HG03354 (cell line): ENCODE measurements at regions not wholly inside any gene's neighbourhood (a gene's known extent, or its start where the extent isn't known, plus 50 kb on each side); places are given as distances from the start of the nearest gene placed in this dataset.

Experiments
- ATAC-seq: cut with Tn5 transposase; IDR thresholded peaks from one replicate; pipeline ENCODE4 v1.9.1; 2021; ENCODE audit warnings: mild to moderate bottlenecking; ENCODE audit not compliant: unreplicated experiment, poor library complexity, severe bottlenecking

DNA sequence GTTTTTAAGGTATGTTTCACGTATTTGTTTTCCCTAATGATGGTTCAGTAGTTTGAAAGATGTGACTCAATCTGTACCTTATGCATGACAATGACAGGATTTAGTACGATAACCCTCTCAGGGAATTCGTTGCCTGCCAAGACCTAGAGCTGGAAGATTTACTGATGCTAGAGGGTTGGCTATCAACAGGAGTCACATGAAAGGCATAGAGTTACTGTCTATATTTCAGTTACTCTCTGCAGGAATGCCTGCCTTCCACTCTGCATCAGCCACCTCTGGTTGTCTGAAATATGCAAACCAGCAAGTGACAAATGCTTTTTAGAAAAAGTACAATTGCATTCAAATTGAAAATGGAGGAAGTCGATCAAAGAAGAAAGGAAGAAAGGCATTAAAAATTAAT lies 276.3 kb upstream of the RAG2 start:
- ATAC-seq = no peak

DNA sequence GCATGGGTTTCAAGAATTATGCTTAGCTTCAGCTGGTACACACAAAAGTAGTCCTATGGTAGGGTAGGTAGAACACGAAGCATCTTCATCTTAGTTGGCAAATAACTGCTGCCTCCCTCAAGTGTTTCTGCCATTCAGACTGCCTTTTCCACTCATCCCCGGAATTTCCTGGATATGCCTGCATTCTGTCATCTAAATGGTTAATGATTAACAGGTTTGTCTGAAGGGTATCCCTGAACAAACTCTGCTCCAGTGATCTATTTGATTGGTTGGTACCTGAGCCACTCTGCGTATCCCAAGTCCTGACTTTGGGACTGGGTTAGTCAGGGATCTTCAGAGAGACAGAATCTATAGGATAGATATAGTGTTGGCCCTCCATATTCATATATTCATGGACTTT lies 272.3 kb upstream of the RAG2 start:
- no peak for ATAC-seq

DNA sequence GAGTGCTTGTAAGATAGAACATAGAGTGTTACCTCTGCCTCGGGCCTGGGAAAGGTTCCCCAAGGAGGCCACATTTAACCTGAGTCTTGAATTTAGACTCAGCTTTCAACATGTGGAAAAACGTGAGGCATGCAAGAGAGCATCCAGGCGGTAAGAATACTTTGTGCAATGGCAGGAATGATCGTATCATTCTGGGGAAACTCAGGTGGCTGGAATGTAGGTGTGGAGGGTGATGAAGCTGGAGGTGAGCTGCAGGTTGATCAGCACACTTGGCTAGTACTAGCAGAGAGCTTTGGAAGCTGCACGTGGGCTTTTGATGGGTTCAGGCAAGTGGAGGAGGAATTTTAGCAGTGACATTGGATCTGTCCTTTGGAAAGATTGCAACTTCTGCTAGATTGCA lies 270.3 kb upstream of the RAG2 start:
- ATAC-seq = no peak

DNA sequence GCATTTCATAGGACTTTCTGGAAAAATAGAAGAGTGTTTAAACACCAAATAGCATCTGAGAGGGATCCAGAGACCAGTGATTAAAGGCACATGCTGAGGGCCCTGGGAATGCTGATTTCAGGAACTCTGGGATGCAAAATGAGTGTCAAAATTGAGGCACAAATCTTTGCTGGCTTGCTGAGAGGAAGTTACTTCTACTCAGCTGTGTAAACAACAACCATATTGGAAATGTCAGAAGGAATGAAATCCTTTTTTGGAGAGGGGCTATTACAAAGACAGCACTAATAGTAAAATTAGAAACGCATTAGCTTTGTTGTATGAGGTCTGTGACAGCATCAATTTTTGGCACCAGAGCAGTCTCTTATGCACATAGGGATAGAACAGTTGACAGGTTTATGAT lies 267.8 kb upstream of the RAG2 start:
- ATAC-seq = no peak

DNA sequence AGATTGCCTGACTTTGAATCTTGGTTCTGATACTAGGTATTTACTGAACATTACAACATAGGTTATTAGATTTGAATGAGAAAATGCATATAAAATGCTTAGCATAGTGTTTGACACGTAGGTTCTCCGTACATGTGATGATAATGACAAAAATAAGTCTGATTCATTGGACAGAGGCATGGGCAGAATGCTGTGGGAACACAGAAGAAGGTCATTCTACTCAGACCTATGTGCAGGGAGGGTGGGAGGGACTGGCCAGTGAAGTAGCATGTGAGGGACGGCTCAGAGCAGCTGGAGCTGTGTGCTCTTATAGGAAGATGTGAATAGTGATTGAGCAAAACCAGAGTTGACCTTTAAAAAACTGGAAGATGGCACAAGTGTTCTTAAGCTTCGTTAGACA lies 256.8 kb upstream of the RAG2 start:
- ATAC-seq = no peak

DNA sequence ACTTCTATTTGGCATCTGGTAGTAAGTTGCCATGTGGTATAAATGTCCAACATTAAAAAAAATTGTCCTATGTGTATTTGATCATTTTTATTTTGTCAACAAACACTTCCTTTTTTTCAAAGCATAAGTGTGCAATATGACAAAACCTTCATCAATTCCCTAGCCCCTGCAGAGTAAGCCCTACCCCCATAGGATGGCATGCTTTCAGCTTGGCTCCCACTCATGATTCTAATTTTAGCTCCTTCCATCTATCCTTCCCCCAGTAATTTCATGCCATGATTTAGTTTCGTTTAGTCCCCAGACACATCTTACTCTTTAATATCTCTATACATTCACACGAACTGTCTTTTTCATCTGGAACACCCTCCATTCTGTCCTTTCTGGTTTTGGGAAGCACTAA lies 250.6 kb upstream of the RAG2 start:
- ATAC-seq = no peak

DNA sequence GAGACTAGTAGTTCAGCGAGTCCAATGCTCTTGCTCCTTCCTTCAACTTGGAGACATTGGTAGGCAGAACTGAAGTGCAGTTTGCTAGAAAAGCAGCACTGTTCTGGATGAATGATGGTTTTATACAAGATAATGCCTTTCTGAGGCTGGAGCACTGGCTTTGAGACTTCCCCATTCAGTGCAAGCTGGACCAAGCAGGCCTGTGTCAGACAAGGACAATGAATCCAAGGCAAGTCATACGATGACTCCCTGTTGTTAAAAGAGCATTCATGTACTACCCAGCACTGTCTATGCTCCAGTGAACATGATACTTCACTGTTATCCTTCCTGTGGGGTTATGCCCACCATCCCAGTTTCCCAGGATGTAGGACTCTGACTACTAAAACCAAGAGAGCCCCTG lies 242.3 kb upstream of the RAG2 start:
- no peak for ATAC-seq

DNA sequence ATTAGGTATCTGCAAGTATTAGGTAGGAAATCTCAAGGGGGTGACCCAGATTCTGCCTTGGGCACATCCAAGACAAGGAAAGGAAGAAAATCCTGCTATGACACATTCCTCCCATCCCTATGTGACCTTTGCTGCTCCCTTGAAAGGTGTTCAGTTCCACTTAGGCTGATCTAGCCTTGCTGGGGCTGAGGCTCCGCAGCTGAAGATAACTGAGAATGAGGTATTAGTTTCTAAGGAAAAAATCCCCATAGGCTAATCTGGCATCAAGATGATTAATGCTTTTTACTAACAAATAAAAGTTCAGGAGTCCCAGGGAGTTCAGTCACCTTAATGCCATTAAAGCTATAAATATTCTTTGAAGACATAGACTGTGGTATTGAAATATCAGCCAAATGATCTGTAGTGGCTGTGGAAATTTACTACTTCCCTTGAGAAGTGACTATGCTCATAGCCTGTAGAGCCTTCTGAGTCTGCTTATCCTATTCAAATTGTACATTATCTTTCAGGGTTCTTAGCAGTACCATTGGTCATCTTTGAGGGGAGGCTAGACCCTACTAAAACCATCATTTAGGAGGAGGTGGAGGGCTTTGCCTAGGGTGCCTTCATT lies 239.9 kb upstream of the RAG2 start:
- ATAC-seq = no peak

DNA sequence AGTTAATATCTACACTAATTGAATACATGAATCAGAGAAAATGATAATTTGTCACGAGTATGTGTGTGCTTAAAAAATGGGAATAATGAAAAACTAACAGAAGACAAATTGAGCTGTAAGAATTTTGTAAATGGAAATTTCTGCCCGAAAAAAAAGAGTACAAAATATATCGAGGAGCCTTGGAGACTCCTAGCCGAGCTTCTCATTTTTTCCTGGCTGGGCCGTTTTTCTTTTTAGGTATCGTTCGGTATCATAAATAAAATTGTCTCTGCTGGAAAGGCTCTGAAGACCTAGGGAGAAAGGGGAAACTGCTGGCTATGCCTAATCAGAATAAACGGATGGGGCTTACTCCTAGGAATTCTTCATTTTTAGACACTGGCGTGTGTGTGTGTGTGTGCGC lies 227.2 kb upstream of the RAG2 start:
- no peak for ATAC-seq

DNA sequence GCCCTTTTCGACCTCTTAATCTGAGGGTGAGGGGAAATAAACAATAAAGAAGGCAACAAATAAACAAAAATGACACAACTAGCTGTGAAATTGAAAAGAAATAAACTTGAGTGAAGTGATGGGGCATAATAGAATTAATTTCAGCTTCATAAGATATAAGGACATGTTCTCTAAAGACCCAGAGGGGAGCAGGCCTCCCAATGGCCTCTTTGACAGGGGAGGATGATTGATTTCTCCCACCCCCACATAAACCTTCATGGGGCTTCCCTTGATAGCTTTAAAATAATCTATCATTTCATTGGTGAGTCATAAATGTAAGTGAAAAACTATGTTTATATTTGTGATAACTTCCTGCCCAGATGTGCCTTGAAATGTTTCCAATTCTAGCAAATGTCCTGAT lies 226.3 kb upstream of the RAG2 start:
- ATAC-seq = no peak

DNA sequence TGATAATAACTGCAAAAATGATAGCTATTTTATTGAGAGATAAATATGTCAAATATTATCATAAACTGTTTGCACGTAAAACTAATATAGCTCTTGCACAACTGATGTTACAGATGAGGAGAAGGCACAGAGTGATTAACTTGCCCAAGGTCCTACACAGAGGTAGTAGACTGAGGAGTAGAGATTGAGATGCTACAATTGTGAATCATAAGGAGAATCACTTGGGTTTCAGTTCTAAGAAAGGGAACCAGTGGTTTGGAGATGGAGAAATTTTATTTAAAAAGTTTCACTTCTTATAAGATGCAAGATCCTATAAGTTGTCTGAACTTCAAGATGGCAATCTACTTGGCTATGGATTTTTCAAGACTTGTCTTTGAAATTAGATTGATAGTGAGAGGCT lies 224.8 kb upstream of the RAG2 start:
- ATAC-seq = no peak

DNA sequence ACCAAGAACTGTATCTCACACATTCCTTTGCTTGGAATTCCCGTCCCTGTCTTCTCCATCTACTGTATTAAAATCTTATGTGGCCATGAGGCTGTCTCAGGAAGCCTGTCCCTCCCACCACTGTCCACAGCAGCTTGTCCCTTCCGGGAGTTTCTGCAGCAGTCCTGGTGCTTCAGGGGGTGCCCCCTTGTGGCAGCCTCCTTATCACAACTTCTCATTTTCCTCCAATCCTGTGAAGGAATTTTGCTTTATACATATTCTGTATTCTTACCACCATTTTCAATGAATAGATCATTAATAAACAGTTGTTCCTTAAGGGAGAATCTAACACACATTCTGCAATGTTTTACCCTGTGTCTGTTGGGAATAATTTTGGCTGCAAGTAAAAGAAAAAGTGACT lies 220.4 kb upstream of the RAG2 start:
- no peak for ATAC-seq

DNA sequence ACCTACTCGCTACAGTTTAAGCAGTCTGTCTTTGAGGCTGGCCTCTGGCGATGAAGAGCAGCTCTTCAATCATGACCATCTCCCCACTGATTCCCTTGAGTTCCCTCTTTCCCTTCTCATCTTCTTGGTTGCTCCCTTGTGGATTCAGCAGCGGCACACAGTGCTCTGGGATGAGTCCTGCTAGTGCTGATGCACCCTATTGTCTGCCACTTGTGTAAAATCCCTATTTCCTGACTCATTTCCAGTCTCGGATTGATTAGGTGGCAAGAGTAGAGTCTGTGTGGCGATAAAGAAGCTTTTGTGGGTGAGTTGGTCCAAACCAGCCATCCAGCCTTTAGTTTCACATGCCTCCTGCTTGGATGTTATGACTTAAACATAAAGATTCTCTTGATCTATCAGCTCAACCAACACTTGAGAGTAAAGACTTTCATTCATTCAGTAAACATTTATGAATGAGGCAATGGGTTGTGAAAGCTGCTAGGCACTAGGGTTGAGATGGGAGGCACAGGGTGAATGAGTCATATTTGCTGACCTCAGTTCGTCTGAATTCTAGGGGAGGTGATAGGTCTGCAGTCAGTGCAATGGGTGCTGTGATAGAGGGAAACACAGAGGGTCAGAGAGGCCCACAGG lies 219.4 kb upstream of the RAG2 start:
- no peak for ATAC-seq

DNA sequence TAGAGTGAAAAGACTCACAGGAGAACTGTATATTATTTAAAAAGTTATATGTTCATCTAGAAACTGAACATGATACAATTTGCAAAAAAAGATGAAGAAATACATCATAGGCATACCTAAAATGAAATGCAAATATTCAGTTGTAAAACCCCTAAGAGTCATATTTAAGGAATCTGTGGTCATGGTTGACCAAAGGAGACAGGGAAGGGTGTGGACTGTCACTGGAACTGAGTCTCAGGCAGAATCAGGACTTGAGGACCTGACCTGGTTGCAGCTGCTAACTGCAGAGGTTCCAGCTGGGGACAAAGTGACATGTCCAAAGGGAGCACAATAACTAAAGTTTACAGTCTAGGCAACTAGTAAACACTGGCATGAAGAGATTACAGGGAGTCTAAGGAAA lies 211.3 kb upstream of the RAG2 start:
- no peak for ATAC-seq

DNA sequence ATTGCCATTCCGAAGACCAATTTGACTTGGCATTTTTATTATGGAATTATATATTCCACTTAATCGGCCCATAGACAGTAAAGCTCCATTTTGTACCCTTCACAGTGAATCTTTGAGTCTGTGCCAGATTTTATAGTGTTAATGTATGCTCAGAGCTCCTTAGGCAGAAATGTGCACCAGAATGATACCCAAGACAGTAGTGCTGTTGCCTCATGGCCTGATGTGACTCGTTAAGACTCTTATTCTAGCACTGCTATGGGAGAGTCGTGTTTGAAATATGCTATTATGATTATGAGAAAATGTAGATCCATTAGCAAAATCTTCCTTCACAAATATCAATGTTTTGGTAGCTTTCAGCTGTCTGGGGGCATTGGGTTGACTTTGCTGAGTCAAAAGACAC lies 209.8 kb upstream of the RAG2 start:
- ATAC-seq = no peak

DNA sequence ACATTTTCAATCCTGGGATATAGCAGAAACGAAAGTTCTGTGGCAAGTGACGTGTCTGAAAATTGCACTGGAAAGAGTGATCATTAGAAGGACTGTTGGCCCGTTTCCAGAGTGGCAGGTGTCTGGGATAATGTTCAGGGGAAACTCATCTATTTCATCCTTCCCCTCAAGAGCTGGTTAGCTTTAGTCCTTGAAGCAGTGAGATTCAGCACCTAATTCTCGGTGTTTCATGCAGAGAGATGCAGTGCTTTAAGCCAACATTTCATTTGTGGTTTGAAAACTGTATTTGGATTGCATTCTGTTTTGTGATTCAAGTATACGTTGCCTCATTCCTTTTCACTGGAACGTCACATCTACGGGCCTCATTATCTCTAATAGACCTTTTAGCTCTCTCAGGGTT lies 205.0 kb upstream of the RAG2 start:
- ATAC-seq = no peak

DNA sequence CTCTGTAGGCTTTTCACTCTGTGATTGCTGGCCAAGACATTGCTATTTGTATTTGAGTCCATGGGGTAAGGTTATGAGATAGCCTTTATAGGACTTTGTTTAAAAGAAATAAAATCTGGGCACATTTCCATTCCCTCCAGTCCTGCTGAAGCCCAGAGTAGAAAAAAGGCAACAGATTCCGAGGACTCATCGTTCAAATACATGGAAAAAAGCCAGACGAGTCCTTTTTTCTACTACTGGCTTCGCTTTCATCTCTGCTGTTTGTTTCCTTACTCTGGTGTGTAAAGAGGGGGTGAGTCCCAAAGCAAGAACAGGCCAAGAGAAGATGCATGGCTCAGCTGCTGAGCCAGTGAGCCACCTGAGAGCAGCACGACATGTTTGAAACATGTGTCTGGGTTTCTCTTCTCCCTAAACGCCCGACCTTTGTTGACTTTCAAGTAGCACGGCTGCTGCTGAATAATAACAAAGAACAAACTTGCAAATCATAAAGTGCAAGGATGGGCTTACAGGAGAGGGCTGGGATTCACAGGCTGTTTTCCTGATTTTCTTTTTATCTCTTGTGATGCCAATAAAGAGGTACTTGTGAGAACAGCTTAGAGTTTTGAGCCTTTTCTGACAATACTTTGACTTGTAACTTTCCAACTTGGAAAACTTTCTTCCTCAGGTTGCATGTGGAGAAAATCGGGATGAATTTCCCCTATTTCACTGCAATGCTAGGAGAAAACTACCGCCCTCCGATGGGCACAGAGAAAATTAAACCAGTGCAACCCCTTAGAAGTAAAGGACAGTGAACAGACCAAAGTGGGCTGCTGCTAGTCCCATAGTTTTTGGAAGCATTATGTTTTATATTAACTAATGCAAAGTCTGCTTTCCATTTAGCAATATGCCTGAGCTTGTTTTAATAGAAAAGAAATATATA lies 195.2 kb upstream of the RAG2 start:
- no peak for ATAC-seq

DNA sequence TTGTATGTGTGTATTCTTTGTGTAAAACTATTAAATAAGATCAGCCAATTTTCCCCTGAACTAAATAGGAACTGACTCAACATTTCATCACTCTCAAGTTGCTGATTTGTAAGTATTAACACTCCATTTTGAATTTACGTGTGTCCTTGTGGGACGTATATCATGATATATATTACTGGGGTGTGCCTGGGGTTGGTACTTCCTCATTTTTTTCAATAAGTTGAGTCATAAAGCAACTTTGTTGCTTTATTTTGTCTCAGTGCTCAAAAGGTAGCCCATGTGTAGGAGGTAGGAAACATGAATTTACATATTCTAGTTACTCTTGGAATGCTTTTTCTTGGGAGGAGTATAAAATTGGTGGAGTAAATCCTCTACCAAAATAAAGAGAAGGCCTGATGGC lies 193.9 kb upstream of the RAG2 start:
- ATAC-seq = no peak

DNA sequence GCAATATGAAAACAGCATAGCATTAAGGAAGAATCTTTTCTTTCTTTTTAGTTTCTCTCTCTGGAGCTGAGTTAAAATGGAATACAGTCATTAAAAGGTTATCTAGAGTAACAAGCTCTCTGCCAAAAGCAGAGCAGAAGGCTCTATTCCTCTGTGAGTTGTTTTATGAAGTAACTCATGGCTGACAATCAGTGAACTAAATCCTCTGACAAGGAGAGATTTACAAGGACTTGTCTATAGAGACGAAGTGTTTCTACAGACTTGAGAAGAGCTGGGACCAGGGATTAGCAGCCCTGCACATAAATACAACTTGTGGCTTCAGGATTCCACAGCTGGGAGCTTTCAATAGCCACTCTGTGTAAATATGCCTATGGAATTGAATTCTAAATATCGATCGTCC lies 192.5 kb upstream of the RAG2 start:
- no peak for ATAC-seq

DNA sequence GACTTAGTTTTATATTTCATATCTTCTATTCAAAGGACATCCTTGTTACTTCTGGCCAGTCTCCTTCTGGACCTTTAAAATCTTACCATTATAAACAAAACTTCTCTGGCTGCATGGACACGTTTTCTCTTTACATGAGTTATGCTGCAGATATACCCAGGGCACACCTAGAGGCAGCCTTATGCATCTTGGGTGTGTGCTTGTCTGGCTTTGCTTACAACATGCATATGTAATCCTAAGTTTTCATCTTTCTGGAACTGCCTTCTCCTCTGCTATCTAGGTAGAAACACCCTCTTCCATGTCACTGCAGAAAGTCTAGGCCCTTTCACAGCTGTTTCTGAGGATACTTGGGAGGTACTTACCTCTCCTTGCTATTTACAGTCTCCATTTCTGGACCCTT lies 185.8 kb upstream of the RAG2 start:
- ATAC-seq = no peak

DNA sequence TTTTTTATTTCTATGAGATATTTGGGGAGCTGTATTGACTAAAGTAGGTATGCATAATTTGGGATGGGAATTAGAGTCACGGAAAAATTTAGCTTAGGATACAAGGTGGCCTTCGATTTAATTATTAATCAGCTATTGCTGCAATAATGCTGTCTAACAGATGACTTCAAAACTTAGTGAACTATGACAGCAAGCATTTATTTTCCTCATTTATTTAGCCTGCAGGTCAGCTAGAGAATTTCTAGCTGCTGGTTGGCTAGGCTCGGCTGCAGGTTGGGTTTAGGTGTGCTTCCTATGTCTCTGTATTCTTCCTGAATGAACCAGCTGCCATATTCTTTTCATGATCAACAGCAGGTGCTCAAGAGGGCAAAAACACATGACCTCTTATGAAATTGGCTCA lies 181.8 kb upstream of the RAG2 start:
- ATAC-seq = no peak
